T-helper 2 cell treated with Interferon-gamma antibody and Interleukin-4, amounts not matched to agents 5 μg/mL and 100 μg/mL, for 36 hours (primary cell): ENCODE measurements at regions not wholly inside any gene's neighbourhood (a gene's known extent, or its start where the extent isn't known, plus 50 kb on each side); places are given as distances from the start of the nearest gene placed in this dataset.
"Not testable (repeated sequence)": the region's sequence is repeated elsewhere in the genome, so short reads cannot be mapped to it uniquely, and the experiment has no call there.

Experiments used
- DNase-seq: peaks from one replicate; pipeline ENCODE4 v3.0.0; 2021; ENCODE audit warnings: low spot score
- H3K27ac Mint-ChIP-seq: one replicate; pipeline ENCODE4 v1.8.0; 2021; ENCODE audit warnings: mild to moderate bottlenecking, mixed read lengths
- H3K27me3 Mint-ChIP-seq: one replicate; pipeline ENCODE4 v1.8.0; 2021; ENCODE audit warnings: low read depth, mixed read lengths
- H3K36me3 Mint-ChIP-seq: one replicate; pipeline ENCODE4 v1.8.0; 2021; ENCODE audit warnings: low read depth, mixed read lengths
- H3K4me1 Mint-ChIP-seq: one replicate; pipeline ENCODE4 v1.8.0; 2021; ENCODE audit warnings: low read depth, mixed read lengths
- H3K4me3 Mint-ChIP-seq: one replicate; pipeline ENCODE4 v1.8.0; 2022; ENCODE audit warnings: mild to moderate bottlenecking, moderate library complexity, mixed read lengths
- H3K9me3 Mint-ChIP-seq: one replicate; pipeline ENCODE4 v1.8.0; 2021; ENCODE audit warnings: mixed read lengths

- H3K27me3 Mint-ChIP-seq = no peaks in the 10 kb centered on the region
- H3K4me3 Mint-ChIP-seq = no peak overlapping the region
- no peak overlapping the region for H3K27ac Mint-ChIP-seq
- no peaks in the 10 kb centered on the region for H3K4me1 Mint-ChIP-seq
- H3K36me3 Mint-ChIP-seq = no peaks in the 10 kb centered on the region
- H3K9me3 Mint-ChIP-seq = no peaks in the 10 kb centered on the region
- no peak for DNase-seq
These were observed 473.0 kb downstream of the SOX11 start for GRCh38 chr2:6164986-6165747.

- H3K4me1 Mint-ChIP-seq = no peaks in the 10 kb centered on the region
- H3K36me3 Mint-ChIP-seq = no peaks in the 10 kb centered on the region
- no peaks in the 10 kb centered on the region for H3K27me3 Mint-ChIP-seq
- no peak overlapping the region for H3K27ac Mint-ChIP-seq
- H3K4me3 Mint-ChIP-seq = no peak overlapping the region
- no peak for DNase-seq
- H3K9me3 Mint-ChIP-seq = peaks cover under 1% of the 10 kb centered on the region
These were observed 475.5 kb downstream of the SOX11 start for GRCh38 chr2:6167592-6168138.

GRCh38 chr2:6168485-6168884 lies 476.3 kb downstream of the SOX11 start:
- DNase-seq = no peak
- Mint-ChIP-seq H3K27me3 (no peaks in the 10 kb centered on the region), H3K4me1 (no peaks in the 10 kb centered on the region), H3K36me3 (no peaks in the 10 kb centered on the region), H3K9me3 (peaks cover 9% of the 10 kb centered on the region), H3K4me3 (no peak overlapping the region), H3K27ac (no peak overlapping the region)

- H3K4me1 Mint-ChIP-seq = no peaks in the 10 kb centered on the region
- no peak overlapping the region for H3K4me3 Mint-ChIP-seq
- no peak for DNase-seq
- peaks cover 11% of the 10 kb centered on the region for H3K9me3 Mint-ChIP-seq
- H3K27ac Mint-ChIP-seq = no peak overlapping the region
- no peaks in the 10 kb centered on the region for H3K27me3 Mint-ChIP-seq
- H3K36me3 Mint-ChIP-seq = no peaks in the 10 kb centered on the region
These were observed 479.1 kb downstream of the SOX11 start for GRCh38 chr2:6171294-6171693.

- H3K9me3 Mint-ChIP-seq = peaks cover 12% of the 10 kb centered on the region
- DNase-seq = no peak
- H3K27ac Mint-ChIP-seq = no peak overlapping the region
- no peak overlapping the region for H3K4me3 Mint-ChIP-seq
- no peaks in the 10 kb centered on the region for H3K4me1 Mint-ChIP-seq
- no peaks in the 10 kb centered on the region for H3K27me3 Mint-ChIP-seq
- H3K36me3 Mint-ChIP-seq = no peaks in the 10 kb centered on the region
These were observed 485.6 kb downstream of the SOX11 start for GRCh38 chr2:6177811-6178210.

GRCh38 chr2:6181525-6181924 lies 489.3 kb downstream of the SOX11 start:
- Mint-ChIP-seq H3K4me3 (no peak overlapping the region), H3K27ac (no peak overlapping the region), H3K9me3 (peaks cover 3% of the 10 kb centered on the region), H3K36me3 (no peaks in the 10 kb centered on the region), H3K4me1 (no peaks in the 10 kb centered on the region), H3K27me3 (no peaks in the 10 kb centered on the region)
- DNase-seq = no peak

GRCh38 chr2:6181926-6182325 lies 489.7 kb downstream of the SOX11 start:
- Mint-ChIP-seq H3K4me1 (no peaks in the 10 kb centered on the region), H3K36me3 (no peaks in the 10 kb centered on the region), H3K9me3 (peaks cover 3% of the 10 kb centered on the region), H3K27ac (no peak overlapping the region), H3K27me3 (no peaks in the 10 kb centered on the region), H3K4me3 (no peak overlapping the region)
- DNase-seq = no peak

GRCh38 chr2:6183226-6183625 lies 491.0 kb downstream of the SOX11 start:
- Mint-ChIP-seq H3K4me1 (no peaks in the 10 kb centered on the region), H3K4me3 (no peak overlapping the region), H3K36me3 (no peaks in the 10 kb centered on the region), H3K27me3 (no peaks in the 10 kb centered on the region), H3K9me3 (peaks cover 3% of the 10 kb centered on the region), H3K27ac (no peak overlapping the region)
- DNase-seq = no peak

GRCh38 chr2:6184532-6185292 lies 492.5 kb downstream of the SOX11 start:
- Mint-ChIP-seq H3K27ac (no peak overlapping the region), H3K36me3 (no peaks in the 10 kb centered on the region), H3K27me3 (no peaks in the 10 kb centered on the region), H3K4me1 (no peaks in the 10 kb centered on the region), H3K9me3 (peaks cover 3% of the 10 kb centered on the region), H3K4me3 (no peak overlapping the region)
- no peak for DNase-seq

- Mint-ChIP-seq H3K4me1 (no peaks in the 10 kb centered on the region), H3K9me3 (peaks cover 3% of the 10 kb centered on the region), H3K36me3 (no peaks in the 10 kb centered on the region), H3K27ac (no peak overlapping the region), H3K4me3 (no peak overlapping the region), H3K27me3 (no peaks in the 10 kb centered on the region)
- no peak for DNase-seq
These were observed 494.4 kb downstream of the SOX11 start for GRCh38 chr2:6186332-6187151.

- Mint-ChIP-seq H3K27ac (no peak overlapping the region), H3K4me1 (no peaks in the 10 kb centered on the region), H3K27me3 (no peaks in the 10 kb centered on the region), H3K9me3 (peaks cover 3% of the 10 kb centered on the region), H3K4me3 (no peak overlapping the region), H3K36me3 (no peaks in the 10 kb centered on the region)
- DNase-seq = no peak
These were observed 504.3 kb downstream of the SOX11 start for GRCh38 chr2:6196449-6196848.

- H3K9me3 Mint-ChIP-seq, H3K4me3 Mint-ChIP-seq, H3K36me3 Mint-ChIP-seq, DNase-seq, H3K4me1 Mint-ChIP-seq, H3K27me3 Mint-ChIP-seq, H3K27ac Mint-ChIP-seq: not testable (repeated sequence)
These were observed 506.3 kb downstream of the SOX11 start for GRCh38 chr2:6198370-6198919.

GRCh38 chr2:6202756-6203155 lies 510.6 kb downstream of the SOX11 start:
- H3K36me3 Mint-ChIP-seq = no peaks in the 10 kb centered on the region
- no peak for DNase-seq
- H3K4me3 Mint-ChIP-seq = no peak overlapping the region
- no peaks in the 10 kb centered on the region for H3K4me1 Mint-ChIP-seq
- peaks cover under 1% of the 10 kb centered on the region for H3K9me3 Mint-ChIP-seq
- H3K27me3 Mint-ChIP-seq = no peaks in the 10 kb centered on the region
- H3K27ac Mint-ChIP-seq = no peak overlapping the region
